ENCODE measurements at regions not wholly inside any gene's neighbourhood (a gene's known extent, or its start where the extent isn't known, plus 50 kb on each side); places are given as distances from the start of the nearest gene placed in this dataset.

- H3K27ac Mint-ChIP-seq: peak overlapping the region; percentile 96
- H3K36me3 Mint-ChIP-seq (ENCODE audit: low read depth): peaks cover 4% of the 10 kb centered on the region
- peaks cover 42% of the 10 kb centered on the region for H3K4me1 Mint-ChIP-seq (ENCODE audit: low read depth)
- no peaks in the 10 kb centered on the region for H3K27me3 Mint-ChIP-seq
- peak overlapping the region; percentile 86 for H3K4me3 Mint-ChIP-seq
- H3K9me3 Mint-ChIP-seq: no peaks in the 10 kb centered on the region
These were observed 78.0 kb upstream of the BCOR start for GRCh38 chrX:40175511-40176350.

- Mint-ChIP-seq H3K4me3 (peak overlapping the region; percentile 87), H3K9me3 (no peaks in the 10 kb centered on the region), H3K27me3 (no peaks in the 10 kb centered on the region), H3K27ac (peak overlapping the region; percentile 99), H3K36me3 (ENCODE audit: low read depth) (peaks cover 4% of the 10 kb centered on the region), H3K4me1 (ENCODE audit: low read depth) (peaks cover 49% of the 10 kb centered on the region)
These were observed 77.2 kb upstream of the BCOR start for GRCh38 chrX:40174854-40175510.

- Mint-ChIP-seq H3K4me3 (peak overlapping the region; percentile 87), H3K27me3 (no peaks in the 10 kb centered on the region), H3K36me3 (ENCODE audit: low read depth) (peaks cover 4% of the 10 kb centered on the region), H3K9me3 (no peaks in the 10 kb centered on the region), H3K4me1 (ENCODE audit: low read depth) (peaks cover 55% of the 10 kb centered on the region), H3K27ac (peak overlapping the region; percentile 99)
These were observed 76.5 kb upstream of the BCOR start for GRCh38 chrX:40174001-40174853.

- peaks cover 57% of the 10 kb centered on the region for H3K4me1 Mint-ChIP-seq (ENCODE audit: low read depth)
- peak overlapping the region; percentile 87 for H3K4me3 Mint-ChIP-seq
- peak overlapping the region; percentile 99 for H3K27ac Mint-ChIP-seq
- H3K27me3 Mint-ChIP-seq: no peaks in the 10 kb centered on the region
- no peaks in the 10 kb centered on the region for H3K9me3 Mint-ChIP-seq
- peaks cover 4% of the 10 kb centered on the region for H3K36me3 Mint-ChIP-seq (ENCODE audit: low read depth)
These were observed 75.6 kb upstream of the BCOR start for GRCh38 chrX:40173143-40174000.

- Mint-ChIP-seq H3K9me3 (no peaks in the 10 kb centered on the region), H3K4me3 (peak overlapping the region; percentile 87), H3K27ac (peak overlapping the region; percentile 99), H3K4me1 (ENCODE audit: low read depth) (peaks cover 56% of the 10 kb centered on the region), H3K36me3 (ENCODE audit: low read depth) (peaks cover 4% of the 10 kb centered on the region), H3K27me3 (no peaks in the 10 kb centered on the region)
These were observed 74.8 kb upstream of the BCOR start for GRCh38 chrX:40172401-40173142.

- no peaks in the 10 kb centered on the region for H3K9me3 Mint-ChIP-seq
These were observed 74.0 kb upstream of the BCOR start for GRCh38 chrX:40171513-40172400.

GRCh38 chrX:40170830-40171512 is 73.2 kb upstream of the BCOR start:
- Mint-ChIP-seq H3K4me1 (ENCODE audit: low read depth) (peaks cover 60% of the 10 kb centered on the region), H3K27ac (peak overlapping the region; percentile 95), H3K9me3 (no peaks in the 10 kb centered on the region), H3K36me3 (ENCODE audit: low read depth) (peaks cover 5% of the 10 kb centered on the region), H3K27me3 (no peaks in the 10 kb centered on the region), H3K4me3 (peak overlapping the region; percentile 85)

More at GRCh38 chrX:40171513-40172400, 74.0 kb upstream of the BCOR start:
- H3K4me3 Mint-ChIP-seq: peak overlapping the region; percentile 85
- peaks cover 55% of the 10 kb centered on the region for H3K4me1 Mint-ChIP-seq (ENCODE audit: low read depth)
- no peaks in the 10 kb centered on the region for H3K27me3 Mint-ChIP-seq
- peaks cover 4% of the 10 kb centered on the region for H3K36me3 Mint-ChIP-seq (ENCODE audit: low read depth)
- H3K27ac Mint-ChIP-seq: peak overlapping the region; percentile 95

GRCh38 chrX:40169193-40170101 is 71.7 kb upstream of the BCOR start:
- H3K4me3 Mint-ChIP-seq: peak overlapping the region; percentile 85
- H3K27ac Mint-ChIP-seq: peak overlapping the region; percentile 95
- peaks cover 55% of the 10 kb centered on the region for H3K4me1 Mint-ChIP-seq (ENCODE audit: low read depth)
- no peaks in the 10 kb centered on the region for H3K9me3 Mint-ChIP-seq
- peaks cover 10% of the 10 kb centered on the region for H3K36me3 Mint-ChIP-seq (ENCODE audit: low read depth)
- no peaks in the 10 kb centered on the region for H3K27me3 Mint-ChIP-seq

- H3K4me3 Mint-ChIP-seq: peak overlapping the region; percentile 85
These were observed 70.8 kb upstream of the BCOR start for GRCh38 chrX:40168480-40169011.

GRCh38 chrX:40167850-40168479 is 70.2 kb upstream of the BCOR start:
- no peaks in the 10 kb centered on the region for H3K9me3 Mint-ChIP-seq
- H3K4me3 Mint-ChIP-seq: peak overlapping the region; percentile 77
- H3K4me1 Mint-ChIP-seq (ENCODE audit: low read depth): peaks cover 43% of the 10 kb centered on the region
- peak overlapping the region; percentile 71 for H3K27ac Mint-ChIP-seq
- H3K27me3 Mint-ChIP-seq: no peaks in the 10 kb centered on the region
- H3K36me3 Mint-ChIP-seq (ENCODE audit: low read depth): peaks cover 7% of the 10 kb centered on the region

More at GRCh38 chrX:40168480-40169011, 70.8 kb upstream of the BCOR start:
- Mint-ChIP-seq H3K9me3 (no peaks in the 10 kb centered on the region), H3K27ac (peak overlapping the region; percentile 71), H3K27me3 (no peaks in the 10 kb centered on the region), H3K4me1 (ENCODE audit: low read depth) (peaks cover 49% of the 10 kb centered on the region), H3K36me3 (ENCODE audit: low read depth) (peaks cover 10% of the 10 kb centered on the region)

- Mint-ChIP-seq H3K4me3 (peak overlapping the region; percentile 77), H3K4me1 (ENCODE audit: low read depth) (peaks cover 41% of the 10 kb centered on the region), H3K36me3 (ENCODE audit: low read depth) (peaks cover 6% of the 10 kb centered on the region), H3K27ac (peak overlapping the region; percentile 76), H3K9me3 (no peaks in the 10 kb centered on the region), H3K27me3 (no peaks in the 10 kb centered on the region)
These were observed 69.6 kb upstream of the BCOR start for GRCh38 chrX:40167233-40167849.

Measured in stimulated activated naive CD8-positive, alpha-beta T cell treated with anti-CD3 and anti-CD28 coated beads, Interleukin-15, Interleukin-2, amounts not matched to agents 100 ng/mL and 50 ng/mL, for 24 hours (primary cell).